HCT116 (cell line): ENCODE measurements at regions not wholly inside any gene's neighbourhood (a gene's known extent, or its start where the extent isn't known, plus 50 kb on each side); places are given as distances from the start of the nearest gene placed in this dataset.

Experiments
- ATAC-seq: fragments of 200-7000 bp; cut with Tn5 transposase; 2 replicates; pipeline ENCODE4 v1.9.1; 2020; ENCODE audit warnings: mild to moderate bottlenecking, moderate library complexity
- BruUV-seq: library from RNA; stranded (reverse); fragments of 400-500 nt; replicated peaks from 2 replicates; lab custom pipeline; 2021; lab: Mats Ljungman, UMichigan
- CTCF ChIA-PET: fragments of 300-600 bp; sonication (Branson Sonifier 250); formaldehyde crosslinking; loops from one replicate; lab custom pipeline; 2021; ENCODE audit warnings: antibody characterized with exemption; lab: Charles Lee
- POLR2A ChIA-PET: fragments of 300-600, 350-600 bp; sonication (Branson Sonifier 250); formaldehyde crosslinking; loops from one replicate; lab custom pipeline; 2021; ENCODE audit warnings: antibody characterized with exemption; lab: Charles Lee
- RAD21 ChIA-PET, 2 experiments: fragments of 300-600 bp; sonication (Branson Sonifier 250); formaldehyde crosslinking; loops; one replicate each; lab custom pipeline; 2023; ENCODE audit warnings: low total read pairs in 2 of 2; ENCODE audit not compliant: uncharacterized antibody in 2 of 2, unreplicated experiment in 2 of 2, low non-redundant PET in 1 of 2; lab: Charles Lee
- DNase-seq: peaks from one replicate; pipeline ENCODE4 v3.0.0-alpha.2; 2010; ENCODE audit warnings: low read depth, low spot score
- H2AFZ ChIP-seq: fragments of 200-600 bp; shearing (Covaris generic), sonication (generic); 2 replicates; pipeline ENCODE4 v1.6.1; 2017; ENCODE audit warnings: low read depth, mixed run types, mixed read lengths, antibody characterized with exemption, low read length; ENCODE audit not compliant: poor library complexity, severe bottlenecking
- H3K27ac ChIP-seq: 2 replicates; pipeline ENCODE4 v1.5.1; 2012; ENCODE audit warnings: low read depth, low read length
- H3K27me3 ChIP-seq: fragments of 200-600 bp; sonication (generic); 2 replicates; pipeline ENCODE4 v1.6.1; 2016; ENCODE audit warnings: mixed run types, low read length, mixed read lengths; ENCODE audit not compliant: insufficient read depth
- H3K36me3 ChIP-seq, 2 experiments: fragments of 200-500 bp in 1 of 2; fragments of 200-600 bp in 1 of 2; sonication (Bioruptor generic) in 1 of 2; sonication (generic) in 1 of 2; 2 replicates each; pipeline versions ENCODE4 v1.5.1 to v1.6.1; 2014 to 2016; ENCODE audit warnings: low read length in 2 of 2, inconsistent platforms in 1 of 2, mixed read lengths in 1 of 2, mixed run types in 1 of 2; ENCODE audit not compliant: insufficient read depth in 2 of 2, control insufficient read depth in 1 of 2
- H3K4me1 ChIP-seq, 2 experiments: fragments of 200-600 bp in 1 of 2; sonication (generic) in 1 of 2; 2 replicates each; pipeline versions ENCODE4 v1.5.1 to v1.6.1; 2012 to 2017; ENCODE audit warnings: low read length in 2 of 2, inconsistent platforms in 1 of 2, mild to moderate bottlenecking in 1 of 2, mixed read lengths in 1 of 2, mixed run types in 1 of 2, moderate library complexity in 1 of 2; ENCODE audit not compliant: insufficient read depth in 2 of 2, control insufficient read depth in 1 of 2
- H3K4me2 ChIP-seq: fragments of 200-600 bp; sonication (generic); 2 replicates; pipeline ENCODE4 v1.6.1; 2017; ENCODE audit warnings: mixed run types, low read length, mixed read lengths
- H3K4me3 ChIP-seq, 2 experiments: fragments of 200-600 bp in 1 of 2; sonication (generic) in 1 of 2; replicated peaks in 1 of 2; 2 replicates each; pipeline ENCODE4 v1.5.1; 2011 to 2016; ENCODE audit warnings: low read length in 2 of 2, control low read depth in 1 of 2, low read depth in 1 of 2, mild to moderate bottlenecking in 1 of 2, mixed read lengths in 1 of 2, mixed run types in 1 of 2
- H3K79me2 ChIP-seq: fragments of 200-600 bp; sonication (generic); 2 replicates; pipeline ENCODE4 v1.6.1; 2017; ENCODE audit warnings: mild to moderate bottlenecking, mixed run types, low read length, moderate library complexity, mixed read lengths; ENCODE audit not compliant: insufficient read depth
- H3K9ac ChIP-seq: fragments of 200-600 bp; sonication (generic); 2 replicates; pipeline ENCODE4 v1.6.1; 2016; ENCODE audit warnings: low read length, mixed read lengths
- H3K9me2 ChIP-seq: fragments of 200-600 bp; sonication (generic), shearing (Covaris generic); 2 replicates; pipeline ENCODE4 v1.6.1; 2017; ENCODE audit warnings: mixed run types, mild to moderate bottlenecking, moderate library complexity; ENCODE audit not compliant: insufficient read depth
- H3K9me3 ChIP-seq, 2 experiments: fragments of 200-500 bp in 1 of 2; fragments of 200-600 bp in 1 of 2; sonication (Bioruptor generic) in 1 of 2; sonication (generic) in 1 of 2; 2 replicates each; pipeline ENCODE4 v1.6.1; 2014 to 2017; ENCODE audit warnings: low read length in 2 of 2, mixed read lengths in 2 of 2, inconsistent platforms in 1 of 2, low read depth in 1 of 2, mild to moderate bottlenecking in 1 of 2, mixed run types in 1 of 2, moderate library complexity in 1 of 2; ENCODE audit not compliant: control insufficient read depth in 1 of 2, insufficient read depth in 1 of 2
- H4K20me1 ChIP-seq: fragments of 200-600 bp; sonication (generic), shearing (Covaris generic); 2 replicates; pipeline ENCODE4 v1.6.1; 2017; ENCODE audit warnings: mixed run types, mild to moderate bottlenecking, moderate library complexity; ENCODE audit not compliant: insufficient read depth
- CEBPB ChIP-seq: IDR thresholded peaks from 2 replicates; pipeline ENCODE4 v1.6.1; 2012; ENCODE audit warnings: low read depth
- EGR1 ChIP-seq: IDR thresholded peaks from 2 replicates; pipeline ENCODE4 v1.6.1; 2012; ENCODE audit warnings: low read depth
- ELF1 ChIP-seq: IDR thresholded peaks from 2 replicates; pipeline ENCODE4 v1.6.1; 2012; ENCODE audit warnings: low read depth, borderline replicate concordance
- EZH2phosphoT487 ChIP-seq: fragments of 200-600 bp; IDR thresholded peaks from 2 replicates; pipeline ENCODE4 v1.6.1; 2018; ENCODE audit warnings: antibody characterized with exemption, borderline replicate concordance
- JUND ChIP-seq: IDR thresholded peaks from 2 replicates; pipeline ENCODE4 v1.6.1; 2012
- RAD21 ChIP-seq: IDR thresholded peaks from 2 replicates; pipeline ENCODE4 v1.6.1; 2012; ENCODE audit warnings: low read depth, mild to moderate bottlenecking
- SP1 ChIP-seq: IDR thresholded peaks from 2 replicates; pipeline ENCODE4 v1.6.1; 2012; ENCODE audit warnings: low read depth
- TCF7L2 ChIP-seq: IDR thresholded peaks from 2 replicates; pipeline ENCODE4 v1.7.0; 2011; ENCODE audit warnings: borderline replicate concordance, inconsistent platforms; ENCODE audit not compliant: insufficient read depth, insufficient read length; ENCODE audit errors: extremely low read depth
- ZFX ChIP-seq: fragments of 450-650 bp; IDR thresholded peaks from 2 replicates; pipeline ENCODE4 v1.6.1; 2017
- intact Hi-C: fragments of 100-400 bp; cut with micrococcal nuclease; formaldehyde crosslinking; loops from 2 replicates; pipeline ENCODE4 v1.10.0; 2022
- TF ChIP-seq, protein P1 (sequence below): IDR thresholded peaks from 2 replicates; pipeline ENCODE4 v1.6.1; 2011; ENCODE audit warnings: mild to moderate bottlenecking, low read length, moderate library complexity; ENCODE audit not compliant: insufficient replicate concordance; ENCODE audit errors: extremely low read depth
- TF ChIP-seq, protein P2 (sequence below): IDR thresholded peaks from 2 replicates; pipeline ENCODE4 v1.6.1; 2012
- TF ChIP-seq, protein P3 (sequence below): IDR thresholded peaks from 2 replicates; pipeline ENCODE4 v1.6.1; 2012
- TF ChIP-seq, protein P4 (sequence below): IDR thresholded peaks from 2 replicates; pipeline ENCODE4 v1.6.1; 2012; ENCODE audit warnings: low read depth

DNA sequence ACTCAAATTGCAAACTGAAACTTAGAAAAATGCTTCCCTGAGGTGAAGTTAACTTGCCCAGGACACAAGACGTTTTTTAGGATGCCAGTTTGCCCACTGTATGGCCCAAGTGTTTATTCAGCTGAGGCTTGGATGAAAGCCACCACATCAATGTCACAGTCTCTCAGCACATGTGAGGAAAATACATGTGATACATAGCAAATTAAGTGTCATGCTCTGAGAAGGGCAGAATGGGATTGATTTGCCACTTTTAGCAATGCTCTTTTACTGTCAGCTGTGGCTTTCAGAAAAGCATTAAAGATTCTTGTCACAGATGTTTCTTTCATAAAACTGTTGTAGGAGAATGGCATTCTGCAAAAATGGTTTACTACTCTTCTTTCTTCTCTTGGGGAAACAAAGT lies 165.5 kb downstream of the ZIC1 start:
- Histone ChIP-seq H2AFZ (no peak overlapping the region), H3K9me3 (no peaks in the 10 kb centered on the region), H3K4me2 (no peak overlapping the region), H4K20me1 (no peaks in the 10 kb centered on the region), H3K4me1 (no peaks in the 10 kb centered on the region), H3K79me2 (no peaks in the 10 kb centered on the region), H3K36me3 (no peaks in the 10 kb centered on the region), H3K27ac (no peak overlapping the region), H3K9me2 (no peaks in the 10 kb centered on the region), H3K27me3 (no peaks in the 10 kb centered on the region), H3K9ac (no peak overlapping the region), H3K4me3 (no peak overlapping the region)
- TF ChIP-seq, protein P1, sequence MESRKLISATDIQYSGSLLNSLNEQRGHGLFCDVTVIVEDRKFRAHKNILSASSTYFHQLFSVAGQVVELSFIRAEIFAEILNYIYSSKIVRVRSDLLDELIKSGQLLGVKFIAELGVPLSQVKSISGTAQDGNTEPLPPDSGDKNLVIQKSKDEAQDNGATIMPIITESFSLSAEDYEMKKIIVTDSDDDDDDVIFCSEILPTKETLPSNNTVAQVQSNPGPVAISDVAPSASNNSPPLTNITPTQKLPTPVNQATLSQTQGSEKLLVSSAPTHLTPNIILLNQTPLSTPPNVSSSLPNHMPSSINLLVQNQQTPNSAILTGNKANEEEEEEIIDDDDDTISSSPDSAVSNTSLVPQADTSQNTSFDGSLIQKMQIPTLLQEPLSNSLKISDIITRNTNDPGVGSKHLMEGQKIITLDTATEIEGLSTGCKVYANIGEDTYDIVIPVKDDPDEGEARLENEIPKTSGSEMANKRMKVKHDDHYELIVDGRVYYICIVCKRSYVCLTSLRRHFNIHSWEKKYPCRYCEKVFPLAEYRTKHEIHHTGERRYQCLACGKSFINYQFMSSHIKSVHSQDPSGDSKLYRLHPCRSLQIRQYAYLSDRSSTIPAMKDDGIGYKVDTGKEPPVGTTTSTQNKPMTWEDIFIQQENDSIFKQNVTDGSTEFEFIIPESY, result no peak
- TF ChIP-seq CEBPB (no peak), ZFX (no peak), JUND (no peak), SP1 (no peak), EGR1 (no peak), TCF7L2 (no peak), RAD21 (no peak), EZH2phosphoT487 (no peak), ELF1 (no peak)
- TF ChIP-seq, protein P2, sequence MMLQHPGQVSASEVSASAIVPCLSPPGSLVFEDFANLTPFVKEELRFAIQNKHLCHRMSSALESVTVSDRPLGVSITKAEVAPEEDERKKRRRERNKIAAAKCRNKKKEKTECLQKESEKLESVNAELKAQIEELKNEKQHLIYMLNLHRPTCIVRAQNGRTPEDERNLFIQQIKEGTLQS, result no peak
- TF ChIP-seq, protein P3, sequence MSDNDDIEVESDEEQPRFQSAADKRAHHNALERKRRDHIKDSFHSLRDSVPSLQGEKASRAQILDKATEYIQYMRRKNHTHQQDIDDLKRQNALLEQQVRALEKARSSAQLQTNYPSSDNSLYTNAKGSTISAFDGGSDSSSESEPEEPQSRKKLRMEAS, result no peak
- TF ChIP-seq, protein P4, sequence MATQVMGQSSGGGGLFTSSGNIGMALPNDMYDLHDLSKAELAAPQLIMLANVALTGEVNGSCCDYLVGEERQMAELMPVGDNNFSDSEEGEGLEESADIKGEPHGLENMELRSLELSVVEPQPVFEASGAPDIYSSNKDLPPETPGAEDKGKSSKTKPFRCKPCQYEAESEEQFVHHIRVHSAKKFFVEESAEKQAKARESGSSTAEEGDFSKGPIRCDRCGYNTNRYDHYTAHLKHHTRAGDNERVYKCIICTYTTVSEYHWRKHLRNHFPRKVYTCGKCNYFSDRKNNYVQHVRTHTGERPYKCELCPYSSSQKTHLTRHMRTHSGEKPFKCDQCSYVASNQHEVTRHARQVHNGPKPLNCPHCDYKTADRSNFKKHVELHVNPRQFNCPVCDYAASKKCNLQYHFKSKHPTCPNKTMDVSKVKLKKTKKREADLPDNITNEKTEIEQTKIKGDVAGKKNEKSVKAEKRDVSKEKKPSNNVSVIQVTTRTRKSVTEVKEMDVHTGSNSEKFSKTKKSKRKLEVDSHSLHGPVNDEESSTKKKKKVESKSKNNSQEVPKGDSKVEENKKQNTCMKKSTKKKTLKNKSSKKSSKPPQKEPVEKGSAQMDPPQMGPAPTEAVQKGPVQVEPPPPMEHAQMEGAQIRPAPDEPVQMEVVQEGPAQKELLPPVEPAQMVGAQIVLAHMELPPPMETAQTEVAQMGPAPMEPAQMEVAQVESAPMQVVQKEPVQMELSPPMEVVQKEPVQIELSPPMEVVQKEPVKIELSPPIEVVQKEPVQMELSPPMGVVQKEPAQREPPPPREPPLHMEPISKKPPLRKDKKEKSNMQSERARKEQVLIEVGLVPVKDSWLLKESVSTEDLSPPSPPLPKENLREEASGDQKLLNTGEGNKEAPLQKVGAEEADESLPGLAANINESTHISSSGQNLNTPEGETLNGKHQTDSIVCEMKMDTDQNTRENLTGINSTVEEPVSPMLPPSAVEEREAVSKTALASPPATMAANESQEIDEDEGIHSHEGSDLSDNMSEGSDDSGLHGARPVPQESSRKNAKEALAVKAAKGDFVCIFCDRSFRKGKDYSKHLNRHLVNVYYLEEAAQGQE, result no peak
- CTCF ChIA-PET, result no interaction called here
- ATAC-seq (no peak), DNase-seq (no peak)
- intact Hi-C loops, result no loop called here
- POLR2A ChIA-PET, result no interaction called here
- RAD21 ChIA-PET, result no interaction called here
- BruUV-seq, result no TSS peak
